D721Med (cell line): ENCODE measurements at regions not wholly inside any gene's neighbourhood (a gene's known extent, or its start where the extent isn't known, plus 50 kb on each side); places are given as distances from the start of the nearest gene placed in this dataset.

ENCODE experiments used
- DNase-seq: peaks from one replicate; pipeline ENCODE4 v3.0.0; 2011; ENCODE audit warnings: low spot score; ENCODE audit not compliant: insufficient read length
- FAIRE-seq: peaks from 2 replicates; lab custom pipeline; 2011; peaks lifted over from hg19 to GRCh38; lab: Jason Lieb, UNC
- CTCF ChIP-seq: IDR thresholded peaks from 2 replicates; pipeline ENCODE4 v1.5.1; 2012; ENCODE audit warnings: mild to moderate bottlenecking, control low read depth; ENCODE audit not compliant: insufficient read depth; ENCODE audit errors: missing control alignments

- no peak for DNase-seq
- no peak for FAIRE-seq
- TF ChIP-seq CTCF = no peak
These were observed 102.6 kb downstream of the RMI2 start for GRCh38 chr16:11447836-11448235.

- FAIRE-seq = no peak
- no peak for DNase-seq
These were observed 103.6 kb downstream of the RMI2 start for GRCh38 chr16:11448796-11449416.

GRCh38 chr16:11449716-11450115 lies 104.5 kb downstream of the RMI2 start:
- no peak for TF ChIP-seq CTCF

More at GRCh38 chr16:11448796-11449416, 103.6 kb downstream of the RMI2 start:
- TF ChIP-seq CTCF = no peak

GRCh38 chr16:11450136-11450535 lies 104.9 kb downstream of the RMI2 start:
- FAIRE-seq (no peak), DNase-seq (no peak)
- TF ChIP-seq CTCF = no peak

More at GRCh38 chr16:11449716-11450115, 104.5 kb downstream of the RMI2 start:
- no peak for FAIRE-seq
- no peak for DNase-seq

- TF ChIP-seq CTCF = no peak
- no peak for FAIRE-seq
- no peak for DNase-seq
These were observed 107.0 kb downstream of the RMI2 start for GRCh38 chr16:11452298-11452697.

GRCh38 chr16:11452746-11453389 lies 107.6 kb downstream of the RMI2 start:
- no peak for TF ChIP-seq CTCF
- no peak for DNase-seq
- no peak for FAIRE-seq

- TF ChIP-seq CTCF = no peak
- DNase-seq (no peak), FAIRE-seq (no peak)
These were observed 111.5 kb downstream of the RMI2 start for GRCh38 chr16:11456741-11457140.
